SK-N-SH treated with all-trans-retinoic acid at 6 μM for 48 hours (cell line): ENCODE measurements at regions not wholly inside any gene's neighbourhood (a gene's known extent, or its start where the extent isn't known, plus 50 kb on each side); places are given as distances from the start of the nearest gene placed in this dataset.

Experiments used
- ATAC-seq: fragments of 200-7000 bp; cut with Tn5 transposase; 3 replicates; pipeline ENCODE4 v1.9.1; 2020; ENCODE audit warnings: mild to moderate bottlenecking, moderate library complexity
- ARNTL ChIP-seq: fragments of 450-650 bp; formaldehyde crosslinking; IDR thresholded peaks from 2 replicates; pipeline ENCODE4 v1.5.0; 2020; ENCODE audit warnings: low read depth, mild to moderate bottlenecking, moderate library complexity, borderline replicate concordance
- BACH2 ChIP-seq: fragments of 250-450 bp; sonication (Bioruptor Pico); IDR thresholded peaks from 2 replicates; pipeline ENCODE4 v1.9.0; 2021; ENCODE audit warnings: mild to moderate bottlenecking, borderline replicate concordance
- CREB5 ChIP-seq: fragments of 250-450 bp; sonication (Bioruptor Pico); IDR thresholded peaks from 2 replicates; pipeline ENCODE4 v1.5.1; 2020; ENCODE audit warnings: low read depth, mild to moderate bottlenecking, moderate library complexity
- CSDC2 ChIP-seq: fragments of 250-450 bp; sonication (Bioruptor Pico); IDR thresholded peaks from 2 replicates; pipeline ENCODE4 v1.5.0; 2020; ENCODE audit warnings: mild to moderate bottlenecking, moderate library complexity
- CSRNP3 ChIP-seq: fragments of 250-450 bp; sonication (Bioruptor Pico); IDR thresholded peaks from 2 replicates; pipeline ENCODE4 v1.5.1; 2021; ENCODE audit warnings: mild to moderate bottlenecking, moderate library complexity
- ESRRG ChIP-seq: fragments of 250-450 bp; sonication (Bioruptor Pico); IDR thresholded peaks from 2 replicates; pipeline ENCODE4 v1.6.1; 2021; ENCODE audit warnings: mild to moderate bottlenecking
- GLIS3 ChIP-seq: fragments of 250-450 bp; sonication (Bioruptor Pico); IDR thresholded peaks from 2 replicates; pipeline ENCODE4 v1.5.0; 2020; ENCODE audit warnings: mild to moderate bottlenecking, moderate library complexity
- ISL1 ChIP-seq: fragments of 250-450 bp; sonication (Bioruptor Pico); IDR thresholded peaks from 2 replicates; pipeline ENCODE4 v2.1.2; 2022; ENCODE audit warnings: mild to moderate bottlenecking, moderate library complexity
- PATZ1 ChIP-seq: fragments of 250-450 bp; sonication (Bioruptor Pico); IDR thresholded peaks from 2 replicates; pipeline ENCODE4 v1.8.0; 2020; ENCODE audit warnings: mild to moderate bottlenecking, moderate library complexity, borderline replicate concordance
- POU6F1 ChIP-seq: fragments of 250-450 bp; sonication (Bioruptor Pico); IDR thresholded peaks from 2 replicates; pipeline ENCODE4 v1.8.0; 2021; ENCODE audit warnings: low read depth, mild to moderate bottlenecking, moderate library complexity, borderline replicate concordance
- RARB ChIP-seq: fragments of 250-450 bp; sonication (Bioruptor Pico); IDR thresholded peaks from 2 replicates; pipeline ENCODE4 v1.8.0; 2021; ENCODE audit warnings: mild to moderate bottlenecking, moderate library complexity
- SNAI2 ChIP-seq: fragments of 250-450 bp; sonication (Bioruptor Pico); IDR thresholded peaks from 2 replicates; pipeline ENCODE4 v1.5.0; 2020; ENCODE audit warnings: mild to moderate bottlenecking, moderate library complexity
- TCF4 ChIP-seq: fragments of 250-450 bp; sonication (Bioruptor Pico); IDR thresholded peaks from 2 replicates; pipeline ENCODE4 v1.8.0; 2021; ENCODE audit warnings: mild to moderate bottlenecking, moderate library complexity, borderline replicate concordance
- TOX ChIP-seq: fragments of 250-450 bp; sonication (Bioruptor Pico); IDR thresholded peaks from 2 replicates; pipeline ENCODE4 v1.8.0; 2021; ENCODE audit warnings: mild to moderate bottlenecking, moderate library complexity, borderline replicate concordance
- TSHZ2 ChIP-seq: fragments of 250-450 bp; sonication (Bioruptor Pico); IDR thresholded peaks from 2 replicates; pipeline ENCODE4 v1.5.0; 2020; ENCODE audit warnings: mild to moderate bottlenecking, moderate library complexity
- ZC3H10 ChIP-seq: fragments of 250-450 bp; sonication (Bioruptor Pico); IDR thresholded peaks from 2 replicates; pipeline ENCODE4 v1.5.1; 2021; ENCODE audit warnings: mild to moderate bottlenecking, moderate library complexity
- ZFP3 ChIP-seq: fragments of 250-450 bp; sonication (Bioruptor Pico); IDR thresholded peaks from 2 replicates; pipeline ENCODE4 v1.5.0; 2020; ENCODE audit warnings: mild to moderate bottlenecking, moderate library complexity
- ZFP30 ChIP-seq: fragments of 450-650 bp; formaldehyde crosslinking; IDR thresholded peaks from 2 replicates; pipeline ENCODE4 v1.5.0; 2022; ENCODE audit warnings: mild to moderate bottlenecking, moderate library complexity
- ZNF565 ChIP-seq: fragments of 450-650 bp; formaldehyde crosslinking; conservative IDR thresholded peaks from 2 replicates; pipeline ENCODE4 v1.5.0; 2020; ENCODE audit warnings: low read depth, mild to moderate bottlenecking, moderate library complexity
- ZNF70 ChIP-seq: fragments of 450-650 bp; formaldehyde crosslinking; IDR thresholded peaks from 2 replicates; pipeline ENCODE4 v1.5.0; 2020; ENCODE audit warnings: mild to moderate bottlenecking, moderate library complexity
- ZNF8 ChIP-seq: fragments of 450-650 bp; formaldehyde crosslinking; IDR thresholded peaks from 2 replicates; pipeline ENCODE4 v1.5.0; 2020; ENCODE audit warnings: mild to moderate bottlenecking, moderate library complexity

- ATAC-seq = no peak
- TF ChIP-seq RARB = no peak
- TF ChIP-seq CSDC2 (CRISPR knock-in tag) = no peak
- no peak for TF ChIP-seq SNAI2 (CRISPR knock-in tag)
- no peak for TF ChIP-seq POU6F1 (CRISPR knock-in tag)
- no peak for TF ChIP-seq ZFP3 (CRISPR knock-in tag)
- TF ChIP-seq, all 23 proteins: peak for 0
Measured at GRCh38 chr12:30836656-30837445, 82.1 kb upstream of the CAPRIN2 start.

- TF ChIP-seq ZNF70 (CRISPR knock-in tag) (no peak), PATZ1 (CRISPR knock-in tag) (no peak), ESRRG (CRISPR knock-in tag) (no peak), RARB (no peak), TSHZ2 (CRISPR knock-in tag) (no peak), TOX (CRISPR knock-in tag) (no peak), BACH2 (no peak), ZFP3 (CRISPR knock-in tag) (no peak), CREB5 (CRISPR knock-in tag) (no peak), GLIS3 (no peak), ZFP30 (CRISPR knock-in tag) (no peak), CSDC2 (CRISPR knock-in tag) (no peak), ZNF565 (CRISPR knock-in tag) (no peak), ISL1 (CRISPR knock-in tag) (no peak), ZNF8 (CRISPR knock-in tag) (no peak), ZC3H10 (CRISPR knock-in tag) (no peak), TCF4 (CRISPR knock-in tag) (no peak), POU6F1 (CRISPR knock-in tag) (no peak), ARNTL (CRISPR knock-in tag) (no peak)
- ATAC-seq = no peak
Measured at GRCh38 chr12:30835216-30835615, 80.5 kb upstream of the CAPRIN2 start.

GRCh38 chr12:30830751-30831150 lies 76.0 kb upstream of the CAPRIN2 start:
- ATAC-seq = no peak
- TF ChIP-seq RARB (no peak), CREB5 (CRISPR knock-in tag) (no peak), TOX (CRISPR knock-in tag) (no peak), CSRNP3 (no peak), TCF4 (CRISPR knock-in tag) (no peak), ESRRG (CRISPR knock-in tag) (no peak), PATZ1 (CRISPR knock-in tag) (no peak)
